Epidermal melanocyte (primary cell): ENCODE measurements at regions not wholly inside any gene's neighbourhood (a gene's known extent, or its start where the extent isn't known, plus 50 kb on each side); places are given as distances from the start of the nearest gene placed in this dataset.

Experiments used
- DNase-seq: peaks from one replicate; pipeline ENCODE4 v3.0.0; 2011; ENCODE audit warnings: low spot score; ENCODE audit not compliant: insufficient read length

- DNase-seq, result no peak
Observed at GRCh38 chr4:140316799-140317198, 56.6 kb upstream of the SCOC start.

- no peak for DNase-seq
Observed at GRCh38 chr4:140315970-140316369, 57.5 kb upstream of the SCOC start.

- no peak for DNase-seq
Observed at GRCh38 chr4:140315438-140315837, 58.0 kb upstream of the SCOC start.

GRCh38 chr4:140315019-140315418 lies 58.4 kb upstream of the SCOC start:
- DNase-seq, result no peak

GRCh38 chr4:140312100-140312499 lies 61.3 kb upstream of the SCOC start:
- DNase-seq, result no peak

- no peak for DNase-seq
Observed at GRCh38 chr4:140311257-140311835, 62.1 kb upstream of the SCOC start.

- no peak for DNase-seq
Observed at GRCh38 chr4:140309124-140309870, 64.1 kb upstream of the SCOC start.

- DNase-seq, result no peak
Observed at GRCh38 chr4:140308366-140309123, 64.9 kb upstream of the SCOC start.

GRCh38 chr4:140305053-140305452 lies 68.4 kb upstream of the SCOC start:
- DNase-seq, result no peak

GRCh38 chr4:140304346-140304745 lies 69.1 kb upstream of the SCOC start:
- DNase-seq, result no peak

- no peak for DNase-seq
Observed at GRCh38 chr4:140302151-140302859, 71.1 kb upstream of the SCOC start.

- DNase-seq, result no peak
Observed at GRCh38 chr4:140300271-140300970, 73.0 kb upstream of the SCOC start.

- no peak for DNase-seq
Observed at GRCh38 chr4:140298001-140298400, 75.4 kb upstream of the SCOC start.

GRCh38 chr4:140297221-140297570 lies 76.2 kb upstream of the SCOC start:
- no peak for DNase-seq

- DNase-seq, result peak; percentile 55
Observed at GRCh38 chr4:140296335-140297220, 76.9 kb upstream of the SCOC start.

- DNase-seq, result no peak
Observed at GRCh38 chr4:140293979-140294378, 79.5 kb upstream of the SCOC start.

GRCh38 chr4:140291259-140291658 lies 82.2 kb upstream of the SCOC start:
- no peak for DNase-seq

GRCh38 chr4:140289486-140289885 lies 84.0 kb upstream of the SCOC start:
- DNase-seq, result no peak

- no peak for DNase-seq
Observed at GRCh38 chr4:140286456-140286855, 87.0 kb upstream of the SCOC start.

GRCh38 chr4:140284456-140284855 lies 89.0 kb upstream of the SCOC start:
- no peak for DNase-seq
